Limb (tissue), 2 donors: ENCODE measurements at regions not wholly inside any gene's neighbourhood (a gene's known extent, or its start where the extent isn't known, plus 50 kb on each side); places are given as distances from the start of the nearest gene placed in this dataset.

Experiments
- DNase-seq, 2 donors: peaks; one replicate each; pipeline ENCODE4 v3.0.0-alpha.2; 2016; ENCODE audit errors: extremely low spot score in 2 of 2

GRCh38 chr2:19552270-19552669, 193.8 kb upstream of the OSR1 start:
- peak in 1 of 2 donors; percentile 25 for DNase-seq

- no peak for DNase-seq
These were observed 192.3 kb upstream of the OSR1 start for GRCh38 chr2:19550750-19551149.

GRCh38 chr2:19549821-19550220, 191.4 kb upstream of the OSR1 start:
- no peak for DNase-seq

GRCh38 chr2:19548116-19548515, 189.7 kb upstream of the OSR1 start:
- DNase-seq = no peak

- DNase-seq = no peak
These were observed 188.9 kb upstream of the OSR1 start for GRCh38 chr2:19547321-19547720.

- no peak for DNase-seq
These were observed 187.1 kb upstream of the OSR1 start for GRCh38 chr2:19545507-19545906.

GRCh38 chr2:19543663-19544383, 185.4 kb upstream of the OSR1 start:
- no peak for DNase-seq

GRCh38 chr2:19542796-19543662, 184.6 kb upstream of the OSR1 start:
- DNase-seq = no peak

- no peak for DNase-seq
These were observed 183.5 kb upstream of the OSR1 start for GRCh38 chr2:19541884-19542283.

GRCh38 chr2:19540739-19541525, 182.5 kb upstream of the OSR1 start:
- DNase-seq = no peak

- DNase-seq = peak in 1 of 2 donors; percentile 11
These were observed 180.1 kb upstream of the OSR1 start for GRCh38 chr2:19538411-19538963.

GRCh38 chr2:19536136-19536535, 177.7 kb upstream of the OSR1 start:
- DNase-seq = no peak

GRCh38 chr2:19532547-19533196, 174.2 kb upstream of the OSR1 start:
- DNase-seq = no peak

GRCh38 chr2:19529677-19530076, 171.3 kb upstream of the OSR1 start:
- no peak for DNase-seq

GRCh38 chr2:19527771-19528170, 169.3 kb upstream of the OSR1 start:
- no peak for DNase-seq

GRCh38 chr2:19525313-19525712, 166.9 kb upstream of the OSR1 start:
- no peak for DNase-seq

GRCh38 chr2:19519045-19519444, 160.6 kb upstream of the OSR1 start:
- no peak for DNase-seq

GRCh38 chr2:19507137-19507536, 148.7 kb upstream of the OSR1 start:
- DNase-seq = no peak

- no peak for DNase-seq
These were observed 147.0 kb upstream of the OSR1 start for GRCh38 chr2:19505199-19506136.
